ENCODE measurements at regions not wholly inside any gene's neighbourhood (a gene's known extent, or its start where the extent isn't known, plus 50 kb on each side); places are given as distances from the start of the nearest gene placed in this dataset.

GRCh38 chr3:177889161-177889560 lies 647.1 kb upstream of the KCNMB2 start:
- TF ChIP-seq POLR2A (IDR thresholded peaks at IDR 0.05; ENCODE audit: low read depth, low read length): no peak
- no peak for TF ChIP-seq POLR2AphosphoS5 (IDR thresholded peaks at IDR 0.05; ENCODE audit: low read depth, low read length)
- TF ChIP-seq TAF1 (IDR thresholded peaks at IDR 0.05; ENCODE audit: borderline replicate concordance, low read depth, low read length): no peak
